EL (cell line): ENCODE measurements at regions not wholly inside any gene's neighbourhood (a gene's known extent, or its start where the extent isn't known, plus 50 kb on each side); places are given as distances from the start of the nearest gene placed in this dataset.
"Not testable (repeated sequence)": the region's sequence is repeated elsewhere in the genome, so short reads cannot be mapped to it uniquely, and the experiment has no call there.

ENCODE experiments used
- DNase-seq: peaks from one replicate; pipeline ENCODE4 v3.0.0-alpha.2; 2016

GRCh38 chr2:15681089-15681885, 89.6 kb downstream of the DDX1 start:
- no peak for DNase-seq

GRCh38 chr2:15682354-15682753, 90.7 kb downstream of the DDX1 start:
- DNase-seq, result no peak

GRCh38 chr2:15684161-15685039, 92.7 kb downstream of the DDX1 start:
- no peak for DNase-seq

GRCh38 chr2:15685143-15685542, 93.5 kb downstream of the DDX1 start:
- DNase-seq, result no peak

GRCh38 chr2:15686643-15687042, 95.0 kb downstream of the DDX1 start:
- no peak for DNase-seq

- no peak for DNase-seq
These were observed 95.6 kb downstream of the DDX1 start for GRCh38 chr2:15687243-15687642.

- no peak for DNase-seq
These were observed 96.1 kb downstream of the DDX1 start for GRCh38 chr2:15687720-15688119.

- no peak for DNase-seq
These were observed 97.4 kb downstream of the DDX1 start for GRCh38 chr2:15688924-15689568.

GRCh38 chr2:15689654-15690053, 98.0 kb downstream of the DDX1 start:
- no peak for DNase-seq

- no peak for DNase-seq
These were observed 100.1 kb downstream of the DDX1 start for GRCh38 chr2:15691586-15692310.

- DNase-seq, result no peak
These were observed 101.1 kb downstream of the DDX1 start for GRCh38 chr2:15692551-15693377.

- no peak for DNase-seq
These were observed 101.7 kb downstream of the DDX1 start for GRCh38 chr2:15693382-15693781.

GRCh38 chr2:15693926-15694588, 102.4 kb downstream of the DDX1 start:
- DNase-seq, result no peak

- DNase-seq, result no peak
These were observed 102.9 kb downstream of the DDX1 start for GRCh38 chr2:15694589-15694986.

GRCh38 chr2:15695582-15696330, 104.1 kb downstream of the DDX1 start:
- DNase-seq, result no peak

- DNase-seq, result not testable (repeated sequence)
These were observed 105.0 kb downstream of the DDX1 start for GRCh38 chr2:15696606-15697170.

GRCh38 chr2:15700131-15700530, 108.5 kb downstream of the DDX1 start:
- no peak for DNase-seq

- no peak for DNase-seq
These were observed 109.1 kb downstream of the DDX1 start for GRCh38 chr2:15700599-15701340.

- DNase-seq, result no peak
These were observed 109.8 kb downstream of the DDX1 start for GRCh38 chr2:15701341-15701907.
